ENCODE measurements at regions not wholly inside any gene's neighbourhood (a gene's known extent, or its start where the extent isn't known, plus 50 kb on each side); places are given as distances from the start of the nearest gene placed in this dataset.
A peak's percentile ranks its signal among the peaks of the same experiment; 100 is the strongest.

GRCh38 chr2:230643576-230644291, 68.9 kb upstream of the CAB39 start:
- DNase-seq: peak in 1 of 2 donors; percentile 48

- DNase-seq: no peak
Measured at GRCh38 chr2:230644356-230644935, 68.2 kb upstream of the CAB39 start.

- DNase-seq: no peak
Measured at GRCh38 chr2:230648356-230648755, 64.3 kb upstream of the CAB39 start.

- DNase-seq: no peak
Measured at GRCh38 chr2:230650585-230651137, 62.0 kb upstream of the CAB39 start.

GRCh38 chr2:230654057-230654456, 58.6 kb upstream of the CAB39 start:
- no peak for DNase-seq

GRCh38 chr2:230657462-230657861, 55.2 kb upstream of the CAB39 start:
- DNase-seq: no peak

GRCh38 chr2:230657906-230658305, 54.7 kb upstream of the CAB39 start:
- DNase-seq: no peak

GRCh38 chr2:230658577-230658876, 54.1 kb upstream of the CAB39 start:
- no peak for DNase-seq

GRCh38 chr2:230658877-230659652, 53.6 kb upstream of the CAB39 start:
- DNase-seq: peak; percentile 58 to 62

GRCh38 chr2:230660294-230661060, 52.2 kb upstream of the CAB39 start:
- no peak for DNase-seq

GRCh38 chr2:230661072-230661957, 51.3 kb upstream of the CAB39 start:
- no peak for DNase-seq

All from stimulated activated CD4-positive, alpha-beta T cell treated with anti-CD3 and anti-CD28 coated beads, Interleukin-2, amount 100 ng/mL, for 48 hours (primary cell).